ENCODE measurements at regions not wholly inside any gene's neighbourhood (a gene's known extent, or its start where the extent isn't known, plus 50 kb on each side); places are given as distances from the start of the nearest gene placed in this dataset.

- no peak for TF ChIP-seq ZNF114 (CRISPR knock-in tag; IDR thresholded peaks at IDR 0.05)
- no peak for TF ChIP-seq ETS1 (IDR thresholded peaks at IDR 0.05)
- no peak for TF ChIP-seq POLR2AphosphoS5 (IDR thresholded peaks at IDR 0.05; ENCODE audit: low read depth)
- no peak for TF ChIP-seq ZNF462 (CRISPR knock-in tag; IDR thresholded peaks at IDR 0.05)
These were observed 141.6 kb upstream of the CADM1 start (continued) for GRCh38 chr11:115645631-115646317.

DNA sequence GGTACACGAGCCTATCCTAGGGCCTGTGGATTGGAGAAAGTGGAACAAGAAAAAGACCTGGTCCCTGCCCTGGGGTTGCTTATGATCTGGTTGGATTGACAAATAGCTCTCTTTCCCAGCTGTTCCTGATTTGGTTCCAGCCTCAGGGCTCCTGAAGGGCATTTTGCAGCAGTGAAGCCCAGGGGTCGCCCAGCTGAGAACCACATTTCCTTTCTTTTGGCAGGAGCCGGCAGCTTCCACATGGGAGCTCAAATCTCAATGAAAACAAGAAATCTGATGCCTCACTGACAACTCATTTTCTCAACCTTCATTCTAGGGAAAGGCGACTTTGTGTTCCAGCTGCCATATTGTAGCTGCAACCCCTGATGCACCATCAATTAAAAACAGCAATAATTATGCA, 140.6 kb upstream of the CADM1 start:
- no peaks in the 10 kb centered on the region; the same call in 1 of the 2 replicates for H3K4me1 ChIP-seq (ENCODE audit: insufficient read depth)
- Mint-ChIP-seq H3K4me1 (peaks cover 24% of the 10 kb centered on the region), H3K27me3 (ENCODE audit: insufficient read depth, low read depth, poor library complexity) (peaks cover 7% of the 10 kb centered on the region), H3K9me3 (no peaks in the 10 kb centered on the region), H3K27ac (no peak overlapping the region), H3K36me3 (ENCODE audit: low read depth) (no peaks in the 10 kb centered on the region), H3K4me3 (no peak overlapping the region)
- ATAC-seq = no peak
- H3K9me2 ChIP-seq (ENCODE audit: insufficient read depth) = no peaks in the 10 kb centered on the region
- DNase-seq (ENCODE audit: low spot score) = no peak
- no peak overlapping the region for H3K27ac ChIP-seq (ENCODE audit: low read depth)
- H3K27me3 ChIP-seq (ENCODE audit: insufficient read depth) = no peaks in the 10 kb centered on the region
- H3K79me2 ChIP-seq (replicated peaks; ENCODE audit: insufficient read depth) = no peaks in the 10 kb centered on the region
- H3K4me2 ChIP-seq = no peak overlapping the region
- no peak overlapping the region for H2AFZ ChIP-seq
- no peak overlapping the region for H3K4me3 ChIP-seq
- H3K36me3 ChIP-seq (ENCODE audit: insufficient read depth) = no peaks in the 10 kb centered on the region
- H3F3A ChIP-seq (replicated peaks; ENCODE audit: low read depth) = no peaks in the 10 kb centered on the region
- no peaks in the 10 kb centered on the region for H4K20me1 ChIP-seq (replicated peaks; ENCODE audit: insufficient read depth)
- no peak for TF ChIP-seq JUNB (IDR thresholded peaks at IDR 0.05; ENCODE audit: unreplicated experiment)
- TF ChIP-seq NANOG (IDR thresholded peaks at IDR 0.05; ENCODE audit: borderline replicate concordance) = no peak
- TF ChIP-seq STAT1 (IDR thresholded peaks at IDR 0.05; ENCODE audit: unreplicated experiment) = no peak
- no peak for TF ChIP-seq EZH2 (IDR thresholded peaks at IDR 0.05; ENCODE audit: low read depth, unreplicated experiment)
- no peak for TF ChIP-seq ETS1 (IDR thresholded peaks at IDR 0.05)
- TF ChIP-seq EZH2phosphoT487 (IDR thresholded peaks at IDR 0.05; ENCODE audit: unreplicated experiment) = no peak
- TF ChIP-seq, protein P1, sequence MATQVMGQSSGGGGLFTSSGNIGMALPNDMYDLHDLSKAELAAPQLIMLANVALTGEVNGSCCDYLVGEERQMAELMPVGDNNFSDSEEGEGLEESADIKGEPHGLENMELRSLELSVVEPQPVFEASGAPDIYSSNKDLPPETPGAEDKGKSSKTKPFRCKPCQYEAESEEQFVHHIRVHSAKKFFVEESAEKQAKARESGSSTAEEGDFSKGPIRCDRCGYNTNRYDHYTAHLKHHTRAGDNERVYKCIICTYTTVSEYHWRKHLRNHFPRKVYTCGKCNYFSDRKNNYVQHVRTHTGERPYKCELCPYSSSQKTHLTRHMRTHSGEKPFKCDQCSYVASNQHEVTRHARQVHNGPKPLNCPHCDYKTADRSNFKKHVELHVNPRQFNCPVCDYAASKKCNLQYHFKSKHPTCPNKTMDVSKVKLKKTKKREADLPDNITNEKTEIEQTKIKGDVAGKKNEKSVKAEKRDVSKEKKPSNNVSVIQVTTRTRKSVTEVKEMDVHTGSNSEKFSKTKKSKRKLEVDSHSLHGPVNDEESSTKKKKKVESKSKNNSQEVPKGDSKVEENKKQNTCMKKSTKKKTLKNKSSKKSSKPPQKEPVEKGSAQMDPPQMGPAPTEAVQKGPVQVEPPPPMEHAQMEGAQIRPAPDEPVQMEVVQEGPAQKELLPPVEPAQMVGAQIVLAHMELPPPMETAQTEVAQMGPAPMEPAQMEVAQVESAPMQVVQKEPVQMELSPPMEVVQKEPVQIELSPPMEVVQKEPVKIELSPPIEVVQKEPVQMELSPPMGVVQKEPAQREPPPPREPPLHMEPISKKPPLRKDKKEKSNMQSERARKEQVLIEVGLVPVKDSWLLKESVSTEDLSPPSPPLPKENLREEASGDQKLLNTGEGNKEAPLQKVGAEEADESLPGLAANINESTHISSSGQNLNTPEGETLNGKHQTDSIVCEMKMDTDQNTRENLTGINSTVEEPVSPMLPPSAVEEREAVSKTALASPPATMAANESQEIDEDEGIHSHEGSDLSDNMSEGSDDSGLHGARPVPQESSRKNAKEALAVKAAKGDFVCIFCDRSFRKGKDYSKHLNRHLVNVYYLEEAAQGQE (IDR thresholded peaks at IDR 0.05; ENCODE audit: unreplicated experiment) = no peak
- no peak for TF ChIP-seq ZNF331 (CRISPR knock-in tag; IDR thresholded peaks at IDR 0.05; ENCODE audit: low read depth)
